GM21619 (cell line): ENCODE measurements at regions not wholly inside any gene's neighbourhood (a gene's known extent, or its start where the extent isn't known, plus 50 kb on each side); places are given as distances from the start of the nearest gene placed in this dataset.

Experiments
- ATAC-seq: cut with Tn5 transposase; IDR thresholded peaks from one replicate; pipeline ENCODE4 v1.9.1; 2021; ENCODE audit not compliant: unreplicated experiment

DNA sequence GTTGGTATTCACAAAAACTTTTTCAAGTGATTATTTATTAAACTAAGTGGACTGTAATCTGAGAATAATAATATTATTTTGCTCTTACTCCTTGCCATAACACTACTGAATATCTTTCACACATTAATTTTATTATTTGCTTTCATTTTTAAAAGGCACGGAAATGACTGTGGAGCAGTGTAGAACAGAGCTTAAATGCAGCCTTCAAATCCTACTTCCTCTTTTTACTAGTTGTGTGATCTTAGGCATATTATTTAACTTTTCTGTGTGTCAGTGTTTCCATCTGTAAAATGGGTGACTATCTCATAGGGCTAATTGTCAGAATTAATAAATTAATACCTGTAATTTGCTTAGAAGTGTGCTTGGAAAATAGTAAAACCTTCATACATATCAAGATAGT is 55.5 kb upstream of the SLC8A1 start:
- ATAC-seq, result peak; percentile 83

DNA sequence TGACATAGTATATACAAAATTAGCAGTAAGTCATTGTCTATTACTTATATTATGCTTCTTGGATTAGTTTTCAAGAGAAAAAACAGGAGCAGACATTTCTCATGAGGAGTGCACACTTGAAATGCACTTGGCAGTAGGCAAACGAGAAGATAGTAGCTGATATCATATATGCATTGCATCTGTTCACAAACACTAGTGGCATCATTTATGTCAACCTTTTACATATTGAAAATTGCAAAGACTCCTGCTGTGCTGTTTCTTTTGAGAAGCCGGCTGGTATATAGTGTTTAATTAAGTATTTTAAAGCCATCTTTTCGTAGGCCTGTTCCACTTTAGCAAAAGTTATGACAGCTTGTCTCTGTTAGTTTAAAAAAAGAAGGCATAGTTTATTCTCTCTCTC is 58.4 kb upstream of the SLC8A1 start:
- no peak for ATAC-seq

DNA sequence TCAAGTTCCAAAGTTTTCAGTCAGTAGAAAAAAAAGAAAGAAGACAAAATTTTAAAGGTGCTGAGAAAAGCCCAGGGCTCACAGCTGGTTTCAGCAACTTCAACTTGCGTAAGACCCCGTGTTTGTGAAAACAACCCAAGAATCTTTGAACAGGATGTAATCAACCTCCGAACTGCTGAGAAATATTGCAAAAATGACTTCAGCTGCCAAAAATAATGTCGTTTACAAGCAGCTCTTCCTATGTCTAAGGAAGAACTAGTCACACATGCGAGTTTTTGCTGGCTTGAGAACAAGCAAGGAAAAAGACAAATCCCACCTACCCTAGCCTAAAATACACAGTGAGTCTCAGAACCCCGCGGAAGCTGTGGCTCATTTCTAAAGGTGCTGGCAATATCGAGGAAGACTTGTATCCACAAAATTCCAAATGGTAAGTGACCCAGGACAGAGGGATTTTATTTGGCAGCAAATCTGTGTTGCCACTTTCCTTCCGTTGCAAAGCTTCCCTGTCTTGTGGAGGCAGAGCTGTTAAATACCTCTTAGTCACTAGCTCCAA is 59.8 kb upstream of the SLC8A1 start:
- ATAC-seq, result no peak

DNA sequence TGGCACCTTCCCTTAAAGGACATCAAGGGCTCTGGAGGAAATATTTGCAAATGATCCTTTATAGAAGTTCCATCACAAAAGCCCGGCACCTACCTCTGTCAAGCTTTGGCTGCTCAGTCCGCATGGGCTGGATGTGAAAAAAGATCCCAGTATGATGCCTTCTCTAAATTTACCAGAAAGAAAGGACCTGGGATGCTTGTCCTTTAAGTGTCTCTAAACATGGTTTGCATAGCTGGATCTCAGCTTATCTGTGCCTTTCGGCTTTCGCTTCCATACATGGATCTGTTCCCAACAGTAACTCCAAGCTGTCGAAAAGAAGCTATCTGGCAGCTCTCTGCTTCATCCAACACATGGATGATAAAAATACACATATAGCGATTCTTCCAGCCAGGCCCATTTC is 60.4 kb upstream of the SLC8A1 start:
- ATAC-seq, result no peak

DNA sequence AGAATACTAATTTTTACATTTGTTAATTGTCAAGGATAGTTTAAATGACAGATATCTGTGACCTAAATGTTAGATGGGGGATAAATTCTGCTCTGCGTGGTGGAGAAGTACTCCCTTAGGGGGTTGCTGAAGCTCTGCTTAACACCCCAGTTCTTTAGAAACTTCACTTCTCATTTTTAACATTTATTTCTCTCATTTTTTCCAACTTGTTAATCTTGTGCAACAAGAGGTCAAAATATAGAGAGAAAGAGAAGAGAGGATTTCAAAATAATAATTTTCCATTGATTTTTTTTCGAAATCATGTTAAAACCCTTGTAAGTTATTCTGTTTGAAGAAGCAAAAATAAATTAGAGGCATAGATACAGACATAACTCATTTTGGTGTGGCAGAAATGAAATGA is 61.3 kb upstream of the SLC8A1 start:
- ATAC-seq, result no peak

DNA sequence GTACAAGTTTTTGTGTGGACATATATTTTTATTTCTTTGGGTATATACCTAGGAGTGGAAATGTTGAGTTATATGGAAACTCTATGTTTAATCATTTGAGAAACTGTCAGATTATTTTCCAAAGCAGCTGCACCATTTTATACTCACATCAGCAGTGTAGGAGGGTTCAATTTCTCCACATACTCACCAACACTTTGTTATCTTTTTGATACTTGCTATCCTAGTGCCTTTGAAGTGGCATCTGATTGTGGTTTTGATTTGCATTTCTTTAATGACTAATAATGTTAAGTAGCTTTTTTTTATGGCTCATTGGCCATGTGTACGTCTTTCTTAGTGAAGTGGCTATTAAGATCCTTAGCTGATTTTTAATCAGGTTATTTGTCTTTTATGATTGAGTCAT is 64.7 kb upstream of the SLC8A1 start:
- no peak for ATAC-seq

DNA sequence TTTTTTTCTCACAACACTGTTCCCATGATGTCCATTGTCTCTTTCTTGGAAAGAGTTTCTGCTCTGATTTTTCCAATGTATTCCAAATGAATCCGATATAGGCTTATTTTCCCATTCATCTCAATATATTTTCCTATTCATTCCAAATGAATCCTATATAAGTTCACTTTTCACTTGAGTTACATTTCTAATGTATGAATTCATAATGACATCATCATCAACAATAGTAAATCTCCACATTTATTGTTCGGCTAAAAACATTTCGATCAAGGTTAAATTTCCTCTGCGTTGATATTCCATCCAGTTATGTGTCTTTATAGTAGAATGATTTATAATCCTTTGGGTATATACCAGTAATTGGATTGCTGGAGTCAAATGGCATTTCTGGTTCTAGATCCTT is 76.7 kb upstream of the SLC8A1 start:
- no peak for ATAC-seq

DNA sequence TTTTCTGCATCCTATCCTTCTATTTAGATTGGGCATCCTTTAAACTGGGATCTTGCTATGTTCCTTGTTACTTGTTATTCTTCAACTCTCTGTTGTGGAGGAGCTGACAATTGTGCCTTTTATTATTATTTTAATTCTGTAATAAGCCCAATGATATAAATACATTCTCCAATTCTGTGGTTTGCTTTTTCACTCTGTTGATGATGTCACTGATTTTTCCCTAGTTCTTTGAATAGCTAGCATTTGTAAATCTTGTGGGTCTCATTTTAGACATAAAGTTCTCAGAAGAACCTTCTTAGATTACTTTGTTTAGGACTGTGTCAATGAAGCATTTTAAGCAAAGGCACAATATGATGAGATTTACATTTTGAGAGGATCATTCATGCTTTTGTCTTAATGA is 79.5 kb upstream of the SLC8A1 start:
- no peak for ATAC-seq

DNA sequence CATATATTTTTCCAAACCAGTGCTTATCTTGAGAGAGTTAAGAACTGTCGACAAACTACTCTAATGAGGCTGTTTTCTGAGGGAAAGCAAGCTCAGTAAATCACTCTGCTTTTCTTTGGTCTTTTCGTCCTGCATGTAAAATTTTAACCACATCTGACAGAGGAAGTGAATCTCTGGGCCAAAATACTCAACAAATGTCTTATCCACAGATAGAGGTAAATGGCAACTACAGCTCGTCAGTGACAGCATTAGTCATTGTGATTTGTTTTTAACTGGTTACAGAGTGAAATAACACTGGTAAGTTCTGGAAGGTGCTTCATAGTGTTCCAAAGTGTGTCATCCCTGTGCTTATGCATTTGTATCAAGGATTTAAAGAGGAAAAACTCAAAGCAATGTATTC is 82.6 kb upstream of the SLC8A1 start:
- ATAC-seq, result no peak

DNA sequence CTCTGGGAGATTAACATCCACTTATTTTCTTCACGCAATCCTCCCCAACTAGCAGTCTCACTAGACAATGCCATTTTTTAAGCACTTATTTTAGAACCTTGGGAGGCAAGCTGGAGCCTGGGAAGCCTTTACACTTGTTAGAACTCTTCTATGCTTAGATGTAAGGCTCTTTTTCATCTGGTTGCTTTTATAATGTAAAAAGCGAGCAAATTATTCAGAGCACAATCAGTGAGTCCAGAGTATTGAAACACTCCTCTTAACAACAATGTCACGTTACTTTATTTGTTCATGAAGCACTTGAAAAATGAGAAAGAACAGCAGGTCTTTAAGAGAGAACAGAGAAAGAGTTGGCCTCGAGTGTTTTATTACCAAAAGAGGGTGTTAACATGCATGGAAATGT is 84.1 kb upstream of the SLC8A1 start:
- ATAC-seq, result no peak

DNA sequence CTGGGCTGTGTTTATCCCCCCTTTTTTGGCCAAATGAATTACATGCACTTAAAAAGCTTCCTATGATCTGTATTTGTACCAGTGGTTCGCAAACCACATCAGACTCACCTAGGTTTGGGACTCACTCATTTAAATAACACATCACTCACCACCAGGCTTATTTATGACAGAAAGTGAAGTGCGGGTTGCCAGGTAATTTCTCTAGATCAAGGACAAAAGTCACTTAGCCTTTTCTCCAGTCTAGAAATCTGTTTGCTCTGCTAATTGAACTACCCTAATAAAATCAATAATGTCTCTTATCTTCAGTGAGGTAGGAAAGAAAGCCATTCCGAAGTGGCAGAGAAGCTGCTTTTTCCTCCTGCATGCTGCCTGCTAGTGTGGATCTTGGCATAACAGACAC is 88.1 kb upstream of the SLC8A1 start:
- ATAC-seq, result no peak

DNA sequence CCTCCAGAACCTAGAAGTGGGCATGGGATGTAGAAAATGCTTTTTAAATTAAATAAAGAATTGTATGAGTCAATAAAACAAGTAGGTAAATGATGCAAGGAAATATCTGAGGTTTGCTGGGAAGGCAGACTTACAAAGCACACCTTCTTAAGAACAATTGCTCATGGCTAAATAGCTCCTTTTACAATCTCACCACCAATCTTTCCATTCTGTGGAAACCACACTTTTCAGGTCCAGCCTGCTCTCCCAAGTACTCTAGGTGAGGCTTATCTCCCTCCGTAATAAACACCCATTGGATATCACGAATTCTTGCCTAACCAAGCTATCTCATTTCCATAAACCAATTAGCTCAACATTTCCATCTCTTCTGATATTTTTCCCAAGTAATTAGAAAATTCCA is 91.5 kb upstream of the SLC8A1 start:
- no peak for ATAC-seq

DNA sequence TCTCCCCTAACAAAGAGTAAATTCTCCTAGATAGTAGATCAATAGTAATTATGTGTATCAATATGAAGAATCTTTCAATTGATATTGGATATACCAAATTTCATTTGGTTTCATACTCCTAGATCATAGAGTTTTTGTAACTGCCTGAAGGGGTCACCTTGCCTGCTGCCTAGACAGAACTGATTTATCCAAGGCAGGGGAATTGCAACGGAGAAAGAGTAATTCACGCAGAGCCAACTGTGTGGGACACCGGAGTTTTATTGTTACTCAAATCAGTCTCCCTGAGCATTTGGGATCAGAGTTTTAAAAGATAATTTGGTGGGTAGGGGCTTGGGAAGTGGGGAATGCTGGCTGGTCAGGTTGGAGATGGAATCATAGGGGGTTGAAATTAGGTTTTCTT is 92.2 kb upstream of the SLC8A1 start:
- no peak for ATAC-seq

DNA sequence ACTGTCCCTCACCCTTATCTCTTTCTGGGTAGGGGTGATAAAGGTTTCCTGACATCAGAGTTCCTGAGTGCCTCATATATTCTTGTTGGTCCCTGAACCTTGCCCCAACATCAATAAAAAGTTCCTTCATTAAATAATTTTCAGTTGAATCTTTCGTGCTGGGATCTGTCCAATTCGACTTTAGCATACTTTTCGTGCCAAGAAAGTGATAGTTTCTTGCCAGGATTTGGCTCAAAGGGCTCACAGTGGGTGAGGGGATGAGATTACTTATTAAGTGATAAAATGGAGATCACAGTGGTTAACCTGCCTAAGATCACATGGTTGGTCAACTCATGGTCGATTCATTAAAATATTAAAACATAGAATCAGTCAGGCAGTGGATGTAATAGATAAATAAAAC is 93.8 kb upstream of the SLC8A1 start:
- ATAC-seq, result no peak

DNA sequence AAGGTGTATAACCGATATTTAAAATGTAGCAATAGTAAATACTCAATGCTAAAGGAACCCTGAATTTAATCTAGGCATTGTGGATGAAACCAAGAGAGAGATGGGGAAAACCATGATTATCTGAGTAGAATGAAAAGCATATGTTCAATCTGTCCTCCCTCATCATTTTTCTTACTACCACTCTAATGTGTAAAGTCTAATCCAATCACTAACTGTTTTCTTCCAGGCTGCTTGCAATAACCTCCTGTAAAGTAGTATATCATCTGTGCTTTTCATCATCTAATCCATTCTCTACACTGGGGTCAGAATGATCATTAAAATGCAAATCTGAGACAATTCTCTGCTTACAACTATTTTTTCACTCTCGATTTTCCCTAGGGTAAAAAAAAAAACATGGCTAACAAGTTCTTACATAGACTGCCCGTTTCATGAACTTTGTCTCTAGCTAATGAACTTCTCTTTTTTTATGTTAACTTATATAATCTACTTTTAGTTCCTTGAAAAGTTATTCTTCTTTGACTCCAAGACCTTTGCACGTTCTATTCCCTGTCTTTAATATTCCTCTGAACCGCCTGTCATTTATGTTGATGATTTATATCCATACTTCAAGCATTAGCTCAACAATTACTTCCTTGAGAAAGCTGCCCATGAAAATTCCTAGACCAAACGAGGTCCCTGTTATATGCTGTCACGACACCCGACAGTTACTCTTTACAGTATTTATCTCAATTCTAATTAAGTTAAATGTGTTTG is 94.7 kb upstream of the SLC8A1 start:
- ATAC-seq, result no peak

DNA sequence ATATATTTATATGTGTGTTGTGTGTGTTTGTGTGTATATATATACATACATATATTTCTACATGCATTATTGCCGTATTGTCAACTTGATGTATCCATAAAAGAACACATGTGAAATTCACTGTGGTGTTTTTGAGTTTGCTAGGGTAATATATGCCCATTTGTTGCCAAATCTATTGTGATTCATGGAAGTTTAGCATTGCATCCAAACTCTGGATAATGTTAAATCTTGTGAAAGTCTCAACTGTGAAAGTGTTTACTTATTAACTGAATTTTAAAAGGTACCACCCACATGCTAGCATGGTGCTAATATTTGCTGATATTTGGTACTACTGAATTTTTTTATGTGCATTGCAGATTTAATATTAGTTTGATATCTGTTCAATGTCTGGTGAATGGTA is 96.6 kb upstream of the SLC8A1 start:
- no peak for ATAC-seq

DNA sequence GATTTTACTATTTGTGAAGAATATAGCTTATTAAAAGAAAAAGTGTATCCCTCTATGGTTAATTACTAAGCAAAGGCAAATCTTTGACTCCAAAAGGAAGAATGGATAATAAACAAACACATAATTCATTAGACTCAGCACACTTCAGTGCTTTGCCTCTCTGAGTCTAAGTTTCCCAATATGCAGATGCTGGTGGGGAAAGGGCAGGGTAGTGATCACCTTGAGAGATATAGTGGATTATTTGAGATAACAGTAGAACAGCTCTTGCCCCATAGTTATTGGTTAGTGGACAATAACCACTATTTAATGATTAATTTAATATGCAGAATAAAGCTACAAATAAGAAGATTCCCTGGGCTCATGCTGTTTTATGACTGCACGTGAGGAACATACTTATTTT is 98.2 kb upstream of the SLC8A1 start:
- ATAC-seq, result no peak

DNA sequence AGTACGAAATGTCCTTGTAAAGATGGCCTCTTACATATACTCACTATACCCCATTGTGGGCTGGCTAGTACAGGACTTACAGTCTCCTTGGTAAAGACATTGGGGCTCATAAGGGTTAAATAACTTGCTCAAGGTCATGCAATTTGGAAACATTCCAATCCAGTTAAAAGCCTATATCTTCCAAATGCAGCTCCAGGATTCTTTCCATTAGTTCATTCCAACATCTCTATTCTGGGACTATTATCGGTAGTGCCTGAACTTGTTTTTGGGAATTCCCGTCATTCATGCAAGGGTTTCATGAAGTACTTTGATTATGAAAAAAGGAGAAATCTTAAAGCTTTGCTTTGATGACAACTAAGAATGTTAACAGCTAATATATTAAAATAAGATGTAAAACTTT is 99.2 kb upstream of the SLC8A1 start:
- ATAC-seq, result no peak

DNA sequence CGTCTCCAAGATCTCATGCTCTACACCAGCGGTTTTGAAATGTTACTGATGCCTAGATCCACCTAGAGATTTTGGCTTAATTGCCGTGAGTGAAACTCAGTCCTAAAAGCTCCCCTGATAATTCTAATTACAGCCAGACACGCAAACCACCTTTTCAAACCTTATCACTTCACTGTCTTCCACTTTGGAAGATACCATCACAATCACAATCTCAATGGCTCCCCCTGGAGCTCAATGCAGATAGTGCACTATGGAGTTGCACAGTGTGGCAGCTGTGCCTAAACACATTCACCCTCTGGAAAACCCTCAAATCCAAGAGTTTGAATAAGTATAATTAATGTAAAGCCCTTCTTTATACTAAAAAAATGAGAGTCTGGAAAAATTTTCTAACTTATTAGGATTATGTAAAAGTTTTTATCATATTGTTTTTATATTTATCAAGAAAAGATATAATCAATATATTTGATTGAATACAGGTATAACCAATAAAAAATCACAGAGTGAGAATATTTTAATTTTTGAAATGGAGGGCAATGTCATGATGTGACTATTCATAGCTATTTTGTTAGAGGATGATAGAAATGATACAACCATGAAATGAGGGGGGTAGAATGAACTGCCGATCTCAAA is 102.9 kb upstream of the SLC8A1 start:
- ATAC-seq, result peak; percentile 94

DNA sequence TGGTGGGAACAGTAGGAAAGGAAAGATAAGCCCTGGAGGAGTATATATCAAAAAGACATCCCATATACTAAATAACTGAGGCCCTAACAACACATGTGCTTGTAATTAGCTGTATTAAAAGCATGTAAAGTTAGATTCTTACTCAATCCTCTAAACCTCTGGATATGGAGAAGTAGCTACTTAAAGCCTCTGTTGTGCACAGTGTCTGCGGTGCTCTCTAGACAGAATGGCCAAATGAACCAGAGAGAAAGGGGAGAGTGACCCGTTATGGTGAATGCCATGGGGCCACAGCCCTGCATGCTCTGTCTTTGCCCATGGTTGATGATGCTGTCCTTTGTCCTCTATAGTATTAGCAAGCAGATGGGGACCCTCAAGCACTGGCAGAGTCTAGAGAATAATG is 104.4 kb upstream of the SLC8A1 start:
- no peak for ATAC-seq

DNA sequence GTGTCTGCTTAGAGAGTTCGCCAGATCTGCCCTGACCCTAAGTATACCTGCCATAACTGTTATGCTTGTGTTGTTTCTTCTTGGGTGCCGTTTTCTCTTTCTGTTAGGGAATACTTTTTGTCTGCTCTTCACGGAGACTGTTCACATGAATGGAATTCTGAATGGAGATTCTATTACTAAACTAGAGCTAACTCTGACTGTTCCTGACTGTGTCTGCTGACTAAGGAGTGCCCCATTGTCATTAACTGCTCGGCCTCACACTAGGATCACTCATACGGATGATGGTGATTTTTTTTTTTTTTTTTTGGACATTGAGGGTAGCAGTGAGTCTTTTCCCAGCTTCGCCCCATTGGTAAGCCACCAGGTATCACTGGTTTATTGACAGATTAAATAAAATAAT is 104.8 kb upstream of the SLC8A1 start:
- no peak for ATAC-seq

DNA sequence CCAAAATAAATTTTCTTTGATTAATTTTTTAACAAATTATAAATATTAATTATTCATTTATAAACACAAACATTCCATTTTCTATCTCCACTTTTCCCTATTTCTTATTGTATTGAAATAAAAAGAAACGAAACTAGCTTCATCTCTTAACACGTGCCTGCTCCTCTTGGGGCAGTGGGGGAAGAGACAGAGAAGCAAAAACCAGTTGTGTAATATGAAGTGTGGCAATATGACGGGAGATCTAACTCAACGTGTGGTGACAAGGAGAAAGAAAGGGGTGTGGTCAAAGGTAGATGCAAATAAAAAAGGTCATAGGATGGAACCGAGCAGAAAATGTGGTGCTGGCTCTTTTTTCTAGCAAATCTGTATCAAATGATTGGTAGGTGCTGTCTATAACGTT is 106.9 kb upstream of the SLC8A1 start:
- no peak for ATAC-seq

DNA sequence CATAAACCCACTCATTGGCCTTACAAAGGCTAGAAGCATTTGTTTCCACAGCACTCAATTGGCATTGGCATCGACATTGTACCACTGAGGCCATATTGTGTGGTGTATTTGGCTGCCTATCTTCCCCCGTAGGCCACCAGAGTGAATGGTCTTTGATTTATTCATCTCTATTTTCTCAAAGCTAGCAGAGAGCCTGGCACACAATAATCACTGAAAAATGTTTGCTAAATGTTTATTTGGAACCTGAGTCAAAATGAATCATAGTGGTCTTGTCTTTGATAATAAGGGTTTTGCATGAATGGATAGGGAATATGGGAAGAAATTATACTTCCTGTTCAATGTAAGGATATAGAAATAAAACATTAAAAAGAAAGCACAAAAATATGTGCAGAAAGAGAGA is 107.3 kb upstream of the SLC8A1 start:
- ATAC-seq, result no peak
